K562 (cell line): ENCODE measurements at regions not wholly inside any gene's neighbourhood (a gene's known extent, or its start where the extent isn't known, plus 50 kb on each side); places are given as distances from the start of the nearest gene placed in this dataset.

ENCODE experiments used
- ATAC-seq: fragments of 200-7000 bp; cut with Tn5 transposase; 3 replicates; pipeline ENCODE4 v1.9.1; 2020; ENCODE audit warnings: moderate library complexity
- BruUV-seq: library from RNA; stranded (reverse); fragments of 400-500 nt; replicated peaks from 2 replicates; lab custom pipeline; 2021; lab: Mats Ljungman, UMichigan
- CTCF ChIA-PET: fragments of 300-600 bp; formaldehyde crosslinking; extraction: SDS; loops from one replicate; lab custom pipeline; 2021; ENCODE audit warnings: low intra/inter-chr PET ratio; lab: Yijun Ruan, JAX
- POLR2A ChIA-PET: fragments of 300-600, 350-650 bp; sonication (Branson Sonifier 250); formaldehyde crosslinking; extraction: SDS; loops from one replicate; lab custom pipeline; 2021; ENCODE audit warnings: antibody characterized with exemption, inconsistent platforms; lab: Yijun Ruan, JAX
- DNase-seq, 4 experiments: peaks; one replicate each; pipeline versions ENCODE4 v3.0.0 to v3.0.0-alpha.2; 2011 to 2018; ENCODE audit warnings: low spot score in 3 of 4, mixed read lengths in 3 of 4; ENCODE audit errors: extremely low read depth in 1 of 4
- FAIRE-seq: peaks from 2 replicates; lab custom pipeline; 2011; peaks lifted over from hg19 to GRCh38; lab: Jason Lieb, UNC
- H2AFZ ChIP-seq: 2 replicates; pipeline ENCODE4 v1.6.0; 2011; ENCODE audit warnings: low read depth, low read length, control low read depth, inconsistent platforms
- H3K27ac ChIP-seq: fragments of 200-600 bp; 3 replicates; pipeline ENCODE4 v1.8.0; 2011; ENCODE audit warnings: low read depth, mild to moderate bottlenecking, control low read depth, inconsistent platforms, low read length, moderate library complexity, mixed read lengths; ENCODE audit errors: extremely low read depth
- H3K27me3 ChIP-seq, 2 experiments: fragments of 300-600 bp in 1 of 2; 2 replicates in 1 of 2; 3 replicates in 1 of 2; pipeline versions ENCODE4 v1.6.0 to v1.8.0; 2011; ENCODE audit warnings: inconsistent platforms in 2 of 2, low read length in 2 of 2, mild to moderate bottlenecking in 1 of 2, mixed read lengths in 1 of 2, moderate library complexity in 1 of 2; ENCODE audit not compliant: control insufficient read depth in 2 of 2, insufficient read depth in 2 of 2
- H3K36me3 ChIP-seq: fragments of 300-600 bp; 3 replicates; pipeline ENCODE4 v1.8.0; 2011; ENCODE audit warnings: mild to moderate bottlenecking, low read length, inconsistent platforms; ENCODE audit not compliant: control insufficient read depth, insufficient read depth
- H3K4me1 ChIP-seq, 2 experiments: fragments of 200-600 bp in 1 of 2; replicated peaks in 1 of 2; 2 replicates in 1 of 2; 3 replicates in 1 of 2; pipeline versions ENCODE4 v1.5.1 to v1.8.0; 2011; ENCODE audit warnings: inconsistent platforms in 2 of 2, low read length in 2 of 2, mild to moderate bottlenecking in 1 of 2, mixed read lengths in 1 of 2, moderate library complexity in 1 of 2; ENCODE audit not compliant: control insufficient read depth in 2 of 2, insufficient read depth in 2 of 2
- H3K4me2 ChIP-seq: 2 replicates; pipeline ENCODE4 v1.6.1; 2011; ENCODE audit warnings: low read length, control low read depth, inconsistent platforms, mixed read lengths; ENCODE audit not compliant: insufficient read depth
- H3K4me3 ChIP-seq: fragments of 200-600 bp; sonication (generic), shearing (Covaris generic); 2 replicates; pipeline ENCODE4 v1.5.1; 2016; ENCODE audit warnings: control low read depth, inconsistent platforms
- H3K79me2 ChIP-seq: fragments of 200-600 bp; 3 replicates; pipeline ENCODE4 v1.8.0; 2011; ENCODE audit warnings: low read length, inconsistent platforms; ENCODE audit not compliant: control insufficient read depth, insufficient read depth
- H3K9ac ChIP-seq, 2 experiments: 2 replicates each; pipeline versions ENCODE4 v1.6.0 to v1.6.1; 2011; ENCODE audit warnings: low read depth in 2 of 2, low read length in 2 of 2, control low read depth in 1 of 2, inconsistent platforms in 1 of 2, mild to moderate bottlenecking in 1 of 2, mixed read lengths in 1 of 2; ENCODE audit not compliant: insufficient read depth in 1 of 2
- H3K9me1 ChIP-seq: one replicate; pipeline ENCODE4 v1.6.0; 2011; ENCODE audit warnings: inconsistent platforms, mild to moderate bottlenecking, low read length, moderate library complexity; ENCODE audit not compliant: control insufficient read depth, insufficient read depth
- H3K9me3 ChIP-seq: replicated peaks from 2 replicates; pipeline ENCODE4 v1.5.1; 2011; ENCODE audit warnings: low read depth, low read length, inconsistent platforms; ENCODE audit not compliant: control insufficient read depth, insufficient read depth
- H4K20me1 ChIP-seq: replicated peaks from 2 replicates; pipeline ENCODE4 v1.6.1; 2011; ENCODE audit warnings: low read length, inconsistent platforms, mixed read lengths; ENCODE audit not compliant: control insufficient read depth, insufficient read depth
- CBX3 ChIP-seq, 2 experiments: IDR thresholded peaks; 1 replicate in 1 of 2; 2 replicates in 1 of 2; pipeline ENCODE4 v1.6.1; 2012; ENCODE audit warnings: inconsistent platforms in 2 of 2, low read length in 2 of 2, borderline replicate concordance in 1 of 2, control low read depth in 1 of 2
- CCNT2 ChIP-seq: IDR thresholded peaks from 2 replicates; pipeline ENCODE4 v1.6.1; 2011; ENCODE audit warnings: borderline replicate concordance, low read depth, mild to moderate bottlenecking, moderate library complexity, mixed read lengths, low read length; ENCODE audit not compliant: insufficient read length; ENCODE audit errors: extremely low read depth
- FOXO4 ChIP-seq: fragments of 450-650 bp; formaldehyde crosslinking; IDR thresholded peaks from 2 replicates; pipeline ENCODE4 v1.4.0; 2020; ENCODE audit warnings: mild to moderate bottlenecking, moderate library complexity
- FOXP4 ChIP-seq: sonication (generic); formaldehyde crosslinking; IDR thresholded peaks from 2 replicates; pipeline ENCODE4 v1.8.0; 2022; ENCODE audit warnings: mild to moderate bottlenecking, missing genetic modification reagents, borderline replicate concordance
- GTF2F1 ChIP-seq: IDR thresholded peaks from 2 replicates; pipeline ENCODE4 v1.6.1; 2011; ENCODE audit warnings: low read depth, low read length, improper control_type of control experiment
- NFE2L1 ChIP-seq: fragments of 450-650 bp; IDR thresholded peaks from 2 replicates; pipeline ENCODE4 v1.6.1; 2016; ENCODE audit warnings: missing genetic modification characterization, low read depth, mild to moderate bottlenecking, missing compliant biosample characterization, moderate library complexity, borderline replicate concordance
- NR2C1 ChIP-seq, 2 experiments: fragments of 450-650 bp; IDR thresholded peaks; 2 replicates each; pipeline ENCODE4 v1.6.1; 2017; ENCODE audit warnings: mild to moderate bottlenecking in 2 of 2, antibody characterized with exemption in 1 of 2, inconsistent platforms in 1 of 2, missing compliant biosample characterization in 1 of 2, missing genetic modification characterization in 1 of 2
- NR2C2 ChIP-seq, 2 experiments: fragments of 200-800 bp in 1 of 2; sonication (Bioruptor generic) in 1 of 2; sonication (generic) in 1 of 2; formaldehyde crosslinking in 1 of 2; IDR thresholded peaks; 2 replicates each; pipeline versions ENCODE4 v1.6.1 to v1.8.0; 2016 to 2022; ENCODE audit warnings: mild to moderate bottlenecking in 1 of 2, missing compliant biosample characterization in 1 of 2, missing genetic modification characterization in 1 of 2, missing genetic modification reagents in 1 of 2
- PBX2 ChIP-seq, 2 experiments: IDR thresholded peaks in 1 of 2; conservative IDR thresholded peaks in 1 of 2; 2 replicates each; pipeline ENCODE4 v1.6.1; 2016; ENCODE audit warnings: low read depth in 2 of 2, mild to moderate bottlenecking in 1 of 2, missing compliant biosample characterization in 1 of 2, missing genetic modification characterization in 1 of 2, moderate library complexity in 1 of 2
- RAD51 ChIP-seq: fragments of 450-650 bp; IDR thresholded peaks from 2 replicates; pipeline ENCODE4 v1.7.1; 2016; ENCODE audit warnings: low read depth, mild to moderate bottlenecking, borderline replicate concordance
- RBM15 ChIP-seq: fragments of 200-400 bp; formaldehyde crosslinking; IDR thresholded peaks from 2 replicates; pipeline ENCODE4 v1.6.1; 2018; ENCODE audit warnings: mild to moderate bottlenecking, low read length, moderate library complexity; ENCODE audit not compliant: insufficient read depth
- RBM25 ChIP-seq: fragments of 200-400 bp; formaldehyde crosslinking; IDR thresholded peaks from 2 replicates; pipeline ENCODE4 v1.6.1; 2018; ENCODE audit warnings: low read length, low read depth, moderate library complexity; ENCODE audit not compliant: severe bottlenecking
- TRIM28 ChIP-seq: fragments of 450-650 bp; IDR thresholded peaks from 2 replicates; pipeline ENCODE4 v1.6.1; 2017
- ZNF143 ChIP-seq: sonication (generic); formaldehyde crosslinking; IDR thresholded peaks from 2 replicates; pipeline ENCODE4 v1.9.0; 2022; ENCODE audit warnings: mild to moderate bottlenecking, missing genetic modification reagents
- ZNF217 ChIP-seq: sonication (generic); formaldehyde crosslinking; IDR thresholded peaks from 2 replicates; pipeline ENCODE4 v1.8.0; 2022; ENCODE audit warnings: mild to moderate bottlenecking, missing genetic modification reagents
- WGBS: fragments of 100-300 bp; shearing (Covaris generic); methylation state at CpG from one replicate; pipeline ENCODE4 v1.1.6; 2016; ENCODE audit warnings: low coverage, mixed read lengths; ENCODE audit not compliant: insufficient coverage; ENCODE audit errors: missing lambda C conversion rate; 5-methylcytosine and 5-hydroxymethylcytosine counted together
- in situ Hi-C: fragments of 300-500 bp; cut with MboI; formaldehyde crosslinking; loops from 4 replicates; pipeline ENCODE4 v1.15.0; 2018; ENCODE audit warnings: inconsistent platforms, mixed read lengths
- intact Hi-C: fragments of 100-400 bp; cut with micrococcal nuclease; formaldehyde crosslinking; loops from 2 replicates; pipeline ENCODE4 v1.14.2; 2022

- TF ChIP-seq FOXO4 (CRISPR knock-in tag) (no peak), RBM25 (no peak), CBX3 (IDR thresholded peaks at IDR 0.05; ENCODE audit: borderline replicate concordance in 1 of 2, low read length in 2 of 2) (no peak), TRIM28 (no peak), NR2C2 (CRISPR knock-in tag; IDR thresholded peaks at IDR 0.05) (no peak), NR2C2 (tag; IDR thresholded peaks at IDR 0.05) (no peak), RAD51 (no peak), ZNF143 (no peak)
- TF ChIP-seq, all 486 proteins: peak for 0
These were observed 940.8 kb upstream of the MBL2 start (continued) for GRCh38 chr10:53713431-53713830.

- H4K20me1 ChIP-seq = no peaks in the 10 kb centered on the region
- CTCF ChIA-PET = no interaction called here
- no peaks in the 10 kb centered on the region for H3K9me1 ChIP-seq
- intact Hi-C loops (no loop called here), in situ Hi-C loops (no loop called here)
- no peak overlapping the region for H3K4me2 ChIP-seq
- POLR2A ChIA-PET = no interaction called here
- H3K27ac ChIP-seq = no peak overlapping the region
- BruUV-seq = no TSS peak
- FAIRE-seq (no peak), DNase-seq (no peak), ATAC-seq (no peak)
- H3K36me3 ChIP-seq = no peaks in the 10 kb centered on the region
- H3K9me3 ChIP-seq = no peaks in the 10 kb centered on the region; the same call in 1 of the 2 replicates
- H3K4me3 ChIP-seq = no peak overlapping the region
- no peak overlapping the region for H2AFZ ChIP-seq
- WGBS = 6% methylated on average over 2 of the region's 2 CpGs
- no peaks in the 10 kb centered on the region for H3K27me3 ChIP-seq
- no peaks in the 10 kb centered on the region for H3K79me2 ChIP-seq
- H3K9ac ChIP-seq = no peak overlapping the region
- H3K4me1 ChIP-seq = no peaks in the 10 kb centered on the region
- no peak for TF ChIP-seq GTF2F1
- TF ChIP-seq PBX2 (CRISPR knock-in tag; IDR thresholded peaks at IDR 0.05; ENCODE audit: low read depth) = no peak
- TF ChIP-seq PBX2 (tag; conservative IDR thresholded peaks at IDR 0.05; ENCODE audit: low read depth) = no peak
- TF ChIP-seq NFE2L1 = no peak
- no peak for TF ChIP-seq FOXP4 (CRISPR knock-in tag)
- TF ChIP-seq ZNF217 (CRISPR knock-in tag) = no peak
- no peak for TF ChIP-seq NR2C1 (IDR thresholded peaks at IDR 0.05)
- TF ChIP-seq NR2C1 (tag; IDR thresholded peaks at IDR 0.05) = no peak
- no peak for TF ChIP-seq RBM15
- TF ChIP-seq CCNT2 = no peak
These were observed 929.9 kb upstream of the MBL2 start for GRCh38 chr10:53702489-53702888.
